Endothelial cell of umbilical vein (primary cell): ENCODE measurements at regions not wholly inside any gene's neighbourhood (a gene's known extent, or its start where the extent isn't known, plus 50 kb on each side); places are given as distances from the start of the nearest gene placed in this dataset.

ENCODE experiments used
- EZH2 ChIP-seq: IDR thresholded peaks from 2 replicates; pipeline ENCODE4 v1.6.1; 2012; ENCODE audit warnings: borderline replicate concordance, low read depth, mild to moderate bottlenecking, moderate library complexity, low read length, inconsistent platforms; ENCODE audit not compliant: severe bottlenecking
- FOS ChIP-seq: IDR thresholded peaks from 2 replicates; pipeline ENCODE4 v1.6.1; 2011; ENCODE audit warnings: mild to moderate bottlenecking, low read length, moderate library complexity, borderline replicate concordance; ENCODE audit not compliant: insufficient read depth
- GATA2 ChIP-seq: IDR thresholded peaks from 2 replicates; pipeline ENCODE4 v1.7.0; 2011; ENCODE audit warnings: low read depth, mild to moderate bottlenecking, moderate library complexity, mixed read lengths, low read length; ENCODE audit not compliant: insufficient read length, insufficient read depth
- JUN ChIP-seq: IDR thresholded peaks from 2 replicates; pipeline ENCODE4 v1.6.1; 2011; ENCODE audit warnings: borderline replicate concordance, low read depth; ENCODE audit not compliant: insufficient read length, insufficient read depth
- MAX ChIP-seq: IDR thresholded peaks from 2 replicates; pipeline ENCODE4 v1.6.1; 2011; ENCODE audit not compliant: insufficient read depth, insufficient read length
- MYC ChIP-seq: IDR thresholded peaks from one replicate; pipeline ENCODE4 v1.6.1; 2011; ENCODE audit warnings: mild to moderate bottlenecking, low read depth, low read length
- POLR2A ChIP-seq: IDR thresholded peaks from 2 replicates; pipeline ENCODE4 v1.6.1; 2012; ENCODE audit warnings: low read depth, mild to moderate bottlenecking, control low read depth, low read length
- POLR2AphosphoS5 ChIP-seq: IDR thresholded peaks from 2 replicates; pipeline ENCODE4 v1.6.1; 2012; ENCODE audit warnings: low read depth, mild to moderate bottlenecking, control low read depth, low read length, moderate library complexity; ENCODE audit not compliant: insufficient read depth
- TF ChIP-seq, protein P1 (sequence below), 2 donors: IDR thresholded peaks; 1 replicate in 1 of 2; 2 replicates in 1 of 2; pipeline ENCODE4 v1.5.1; 2011; ENCODE audit warnings: low read length in 2 of 2, mild to moderate bottlenecking in 2 of 2, moderate library complexity in 2 of 2, control low read depth in 1 of 2, inconsistent platforms in 1 of 2, low read depth in 1 of 2; ENCODE audit not compliant: insufficient read depth in 1 of 2; ENCODE audit errors: extremely low read depth in 1 of 2

- TF ChIP-seq, protein P1, sequence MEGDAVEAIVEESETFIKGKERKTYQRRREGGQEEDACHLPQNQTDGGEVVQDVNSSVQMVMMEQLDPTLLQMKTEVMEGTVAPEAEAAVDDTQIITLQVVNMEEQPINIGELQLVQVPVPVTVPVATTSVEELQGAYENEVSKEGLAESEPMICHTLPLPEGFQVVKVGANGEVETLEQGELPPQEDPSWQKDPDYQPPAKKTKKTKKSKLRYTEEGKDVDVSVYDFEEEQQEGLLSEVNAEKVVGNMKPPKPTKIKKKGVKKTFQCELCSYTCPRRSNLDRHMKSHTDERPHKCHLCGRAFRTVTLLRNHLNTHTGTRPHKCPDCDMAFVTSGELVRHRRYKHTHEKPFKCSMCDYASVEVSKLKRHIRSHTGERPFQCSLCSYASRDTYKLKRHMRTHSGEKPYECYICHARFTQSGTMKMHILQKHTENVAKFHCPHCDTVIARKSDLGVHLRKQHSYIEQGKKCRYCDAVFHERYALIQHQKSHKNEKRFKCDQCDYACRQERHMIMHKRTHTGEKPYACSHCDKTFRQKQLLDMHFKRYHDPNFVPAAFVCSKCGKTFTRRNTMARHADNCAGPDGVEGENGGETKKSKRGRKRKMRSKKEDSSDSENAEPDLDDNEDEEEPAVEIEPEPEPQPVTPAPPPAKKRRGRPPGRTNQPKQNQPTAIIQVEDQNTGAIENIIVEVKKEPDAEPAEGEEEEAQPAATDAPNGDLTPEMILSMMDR (IDR thresholded peaks at IDR 0.05; ENCODE audit: extremely low read depth in 1 of 2, insufficient read depth in 1 of 2, low read depth in 1 of 2, low read length in 2 of 2): no peak
- no peak for TF ChIP-seq EZH2
- no peak for TF ChIP-seq POLR2A
- TF ChIP-seq MYC: no peak
- TF ChIP-seq POLR2AphosphoS5: no peak
- TF ChIP-seq FOS: no peak
- no peak for TF ChIP-seq MAX
- TF ChIP-seq GATA2: no peak
- TF ChIP-seq JUN: no peak
Observed at GRCh38 chr1:5645135-5645399, 347.2 kb downstream of the NPHP4 start.
